HPDE6-E6E7 (cell line): ENCODE measurements at regions not wholly inside any gene's neighbourhood (a gene's known extent, or its start where the extent isn't known, plus 50 kb on each side); places are given as distances from the start of the nearest gene placed in this dataset.

Experiments
- DNase-seq: peaks from one replicate; pipeline ENCODE4 v3.0.0; 2011; ENCODE audit warnings: missing footprints; ENCODE audit errors: extremely low spot score

- DNase-seq = no peak
Observed at GRCh38 chr7:155216475-155217272, 81.0 kb upstream of the INSIG1 start.

GRCh38 chr7:155217634-155218033 is 80.0 kb upstream of the INSIG1 start:
- DNase-seq = no peak

- no peak for DNase-seq
Observed at GRCh38 chr7:155218276-155219153, 79.2 kb upstream of the INSIG1 start.

DNA sequence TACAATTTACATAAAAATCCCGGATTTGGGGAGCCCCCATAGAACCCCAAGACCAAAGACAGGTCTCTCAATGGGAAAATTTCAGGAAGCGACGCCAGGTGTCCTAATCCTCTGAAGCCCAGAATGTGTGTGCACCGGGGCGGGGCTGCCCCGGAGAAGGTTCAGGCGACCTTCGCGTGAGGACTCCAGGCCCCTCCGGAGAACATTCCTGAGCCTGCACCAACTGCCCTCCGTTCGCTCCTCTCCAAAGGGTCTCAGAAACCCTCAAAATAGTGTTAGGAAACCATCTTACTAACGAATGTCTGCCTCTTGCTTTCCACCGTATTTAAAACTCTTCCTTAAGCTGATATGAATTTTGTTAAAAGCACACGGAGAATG is 78.5 kb upstream of the INSIG1 start:
- DNase-seq = no peak

DNA sequence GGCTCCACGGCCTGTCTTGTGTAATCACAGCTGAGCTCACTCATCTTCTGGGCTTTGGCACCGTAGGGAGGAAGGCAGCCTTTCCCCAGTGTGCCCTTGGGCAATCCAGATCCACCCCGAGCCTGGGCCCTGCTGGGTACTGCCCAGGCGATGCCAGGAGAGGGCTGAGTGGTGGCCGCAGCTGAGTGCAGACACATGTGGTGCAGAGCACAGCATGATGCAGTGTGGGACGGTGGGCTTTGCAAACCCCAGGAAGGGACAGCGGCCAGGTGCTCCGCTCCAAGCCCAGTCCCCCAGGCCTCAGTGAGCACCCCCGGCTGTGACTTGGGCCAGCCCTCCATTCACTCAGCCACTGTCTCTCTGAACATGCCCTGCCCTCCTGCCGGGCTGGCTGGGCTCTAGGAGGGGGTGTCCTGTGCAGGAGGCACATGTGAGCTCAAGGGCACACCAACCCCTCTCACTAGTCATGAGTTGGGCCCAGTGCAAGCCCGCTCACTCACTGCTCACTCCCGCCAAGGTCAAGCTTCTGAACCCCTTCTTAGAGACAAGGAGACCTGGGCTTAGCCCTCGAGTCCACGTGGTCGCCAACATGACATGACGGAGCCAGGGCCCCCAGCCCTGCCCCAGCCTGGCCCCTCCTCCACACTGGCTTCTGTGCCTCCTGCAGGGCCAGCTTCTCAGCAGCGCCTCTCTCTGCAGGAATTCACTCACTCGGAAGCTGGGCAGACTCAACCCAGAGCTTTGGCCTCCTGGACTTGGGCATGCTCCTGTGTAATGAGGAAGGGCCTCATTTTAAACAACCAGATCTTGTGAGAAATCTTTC is 77.5 kb upstream of the INSIG1 start:
- DNase-seq = no peak

DNA sequence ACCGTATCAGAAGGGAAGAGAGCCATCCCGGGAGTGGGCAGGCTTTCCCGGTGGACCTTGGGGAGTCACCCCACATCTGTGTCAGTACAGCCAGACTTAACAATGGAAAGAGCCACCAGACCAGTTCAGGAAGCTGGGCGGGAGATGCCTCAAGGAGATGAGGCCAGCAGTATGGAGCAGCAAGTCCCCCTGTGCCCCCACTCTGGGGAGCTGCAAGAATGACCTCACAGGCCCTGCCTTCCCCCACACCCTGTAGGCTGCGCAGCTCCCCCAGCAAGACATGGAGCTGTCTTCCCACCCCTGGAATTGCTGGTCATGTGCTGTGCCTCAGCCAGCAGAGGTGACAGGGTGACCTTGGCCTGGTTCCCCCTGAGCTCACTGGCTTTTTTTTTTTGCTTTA is 76.8 kb upstream of the INSIG1 start:
- DNase-seq = no peak

DNA sequence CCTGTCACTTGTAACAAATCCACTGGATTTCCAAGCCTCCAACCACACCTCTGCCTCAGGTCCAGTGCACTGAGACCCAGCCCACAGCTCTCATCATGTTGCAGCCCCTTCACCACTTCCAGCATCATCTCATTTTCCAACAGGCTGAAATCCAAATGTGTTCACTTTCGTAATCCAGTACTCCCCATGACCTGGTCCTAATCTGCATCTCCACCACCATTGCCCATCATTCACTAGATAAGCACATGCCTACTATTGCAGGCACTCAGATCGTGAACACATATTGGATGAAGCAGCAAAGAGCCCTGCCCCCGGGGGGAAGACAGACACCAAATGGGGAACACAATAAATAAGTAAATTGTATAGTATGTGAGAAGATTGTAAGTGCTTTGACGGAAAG is 76.1 kb upstream of the INSIG1 start:
- DNase-seq = no peak

DNA sequence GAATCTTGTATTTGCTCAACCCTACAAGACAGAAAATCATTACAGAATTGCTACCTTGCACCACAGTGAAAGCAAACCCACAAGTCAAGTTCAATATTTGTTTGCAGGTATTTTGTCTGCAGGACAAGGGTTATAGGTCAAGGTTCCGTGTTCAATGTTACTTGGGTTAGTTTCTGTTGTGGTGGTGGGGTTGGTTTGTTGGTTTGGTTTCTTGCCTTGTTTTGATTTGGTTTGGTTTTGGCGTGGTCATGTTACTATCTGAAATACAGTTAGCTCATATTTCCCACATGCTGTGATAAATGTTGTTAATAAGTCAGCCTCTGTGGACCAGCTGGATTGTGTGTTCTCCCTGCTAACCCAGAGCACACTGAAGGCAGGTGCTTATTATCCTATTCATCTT is 75.6 kb upstream of the INSIG1 start:
- no peak for DNase-seq

GRCh38 chr7:155222573-155222972 is 75.1 kb upstream of the INSIG1 start:
- DNase-seq = no peak

DNA sequence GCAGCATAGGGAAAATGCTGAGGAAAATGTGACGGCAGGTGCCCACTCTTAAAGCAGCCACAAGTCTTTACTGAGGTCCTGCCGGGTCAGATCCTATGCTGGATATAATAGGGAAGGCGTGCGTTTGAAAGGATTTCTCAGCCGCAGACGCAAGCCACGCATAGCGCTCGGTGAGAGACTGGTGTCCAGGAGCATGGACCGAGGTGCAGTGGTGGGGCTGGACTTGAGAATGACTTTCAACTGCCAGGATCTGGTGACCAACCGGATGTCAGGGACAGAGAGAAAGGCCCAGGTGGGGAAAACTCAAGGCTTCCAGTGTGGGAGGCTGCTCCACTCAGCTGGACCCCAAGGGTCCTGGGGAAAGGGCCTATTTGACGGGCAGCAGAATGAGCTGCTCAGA is 74.7 kb upstream of the INSIG1 start:
- no peak for DNase-seq

DNA sequence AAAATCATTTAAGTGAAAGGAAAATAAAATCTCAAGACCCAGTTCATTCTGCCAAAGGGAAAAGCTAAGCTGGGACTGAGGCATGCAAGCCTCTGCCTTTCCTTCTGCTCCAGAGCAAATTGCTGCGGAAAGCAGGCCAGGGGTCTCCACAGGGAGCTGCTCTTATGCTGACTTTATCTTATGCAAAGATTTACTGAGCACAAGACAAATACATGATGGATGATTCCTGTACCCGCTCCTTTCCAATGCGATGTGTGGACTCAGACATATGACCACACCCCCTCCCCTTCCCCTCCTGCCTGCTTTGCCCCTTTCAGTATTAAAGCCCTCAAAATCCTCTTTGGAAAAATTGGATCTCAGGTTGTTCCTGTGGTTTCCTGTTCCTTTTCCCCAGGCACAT is 74.2 kb upstream of the INSIG1 start:
- DNase-seq = no peak

DNA sequence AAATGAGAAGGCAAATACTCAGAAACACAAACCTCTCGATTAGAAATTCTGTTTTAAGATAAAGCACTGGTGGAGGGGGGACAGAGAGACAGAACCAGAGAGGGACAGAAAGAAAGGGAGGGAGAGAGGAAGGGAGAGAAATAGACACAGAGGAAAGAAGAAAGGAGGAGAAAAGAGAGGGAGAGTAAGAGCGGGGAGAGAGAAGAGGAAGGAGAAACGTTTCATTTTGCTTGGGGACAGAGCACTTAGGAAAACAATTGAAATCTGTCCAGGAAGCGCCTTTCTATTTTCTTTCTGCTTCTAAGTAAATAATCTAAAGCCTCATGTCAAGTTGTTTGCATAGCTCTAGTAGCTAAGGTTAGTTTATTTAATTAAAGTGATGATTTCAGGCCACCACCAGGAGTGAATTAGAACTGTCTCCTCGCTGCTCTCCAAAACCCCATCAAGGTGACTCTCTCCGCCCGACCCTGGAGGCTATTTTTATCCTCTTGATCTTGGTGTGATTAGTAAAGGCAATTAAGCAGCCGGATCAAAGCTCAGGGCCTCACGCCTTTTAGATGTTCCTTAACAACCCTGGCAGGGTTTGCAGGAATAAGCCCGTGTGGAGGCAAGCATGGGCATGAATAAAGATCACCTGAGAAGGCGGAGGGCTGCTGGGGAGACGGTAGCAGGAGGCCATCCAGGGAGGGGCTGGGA is 73.4 kb upstream of the INSIG1 start:
- no peak for DNase-seq

DNA sequence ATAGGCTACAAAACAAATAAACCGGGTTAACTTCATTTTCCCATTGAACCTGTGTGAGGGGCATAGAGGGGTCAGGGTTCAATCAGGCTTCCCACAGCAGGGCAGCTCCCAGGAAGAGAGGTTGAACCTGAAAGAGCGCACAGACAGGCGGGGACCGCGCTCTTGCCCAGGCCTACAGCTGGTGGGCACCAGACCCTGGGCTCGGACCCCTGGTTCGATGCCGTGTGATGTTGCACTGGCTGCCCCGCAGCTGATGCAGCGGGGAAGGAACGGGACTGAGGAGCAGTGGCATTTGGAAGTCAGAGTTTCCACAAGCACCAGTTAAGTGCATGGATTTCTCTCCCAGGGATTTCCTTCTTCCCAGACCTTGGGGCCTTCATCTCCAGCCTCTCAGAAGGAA is 72.6 kb upstream of the INSIG1 start:
- no peak for DNase-seq

GRCh38 chr7:155225516-155225915 is 72.2 kb upstream of the INSIG1 start:
- no peak for DNase-seq

- DNase-seq = no peak
Observed at GRCh38 chr7:155226261-155227003, 71.2 kb upstream of the INSIG1 start.

GRCh38 chr7:155227004-155227787 is 70.5 kb upstream of the INSIG1 start:
- DNase-seq = no peak

GRCh38 chr7:155227788-155228458 is 69.8 kb upstream of the INSIG1 start:
- DNase-seq = no peak

GRCh38 chr7:155228459-155228845 is 69.2 kb upstream of the INSIG1 start:
- no peak for DNase-seq

DNA sequence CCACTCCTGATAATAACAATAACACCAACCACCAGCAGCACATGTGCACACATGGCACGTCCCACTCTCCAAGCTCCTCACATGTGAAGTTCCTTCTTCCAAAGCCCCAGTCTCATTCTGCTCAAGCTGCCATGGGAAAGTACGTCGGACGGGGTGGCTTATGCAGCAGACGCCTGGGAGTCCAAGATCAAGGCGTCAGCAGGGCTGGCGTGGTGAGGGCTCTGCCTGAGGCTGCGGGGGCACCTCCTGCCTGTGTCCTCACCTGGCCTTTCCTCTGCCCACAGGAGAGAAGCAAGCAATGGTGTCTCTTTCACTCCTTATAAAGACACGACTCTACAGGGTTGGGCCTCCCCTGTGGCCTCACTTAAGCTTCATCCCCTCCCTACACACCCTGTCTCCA is 68.8 kb upstream of the INSIG1 start:
- DNase-seq = no peak
